Prostate gland (tissue), 2 donors: ENCODE measurements at regions not wholly inside any gene's neighbourhood (a gene's known extent, or its start where the extent isn't known, plus 50 kb on each side); places are given as distances from the start of the nearest gene placed in this dataset.

Source experiments
- POLR2A ChIP-seq: fragments of 450-650 bp; IDR thresholded peaks from one replicate; pipeline ENCODE4 v1.6.1; 2016; ENCODE audit warnings: antibody characterized with exemption, mild to moderate bottlenecking
- POLR2AphosphoS5 ChIP-seq: sonication (generic); formaldehyde crosslinking; IDR thresholded peaks from one replicate; pipeline ENCODE4 v1.6.1; 2017; ENCODE audit warnings: antibody characterized with exemption
- TF ChIP-seq, protein P1 (sequence below), 4 experiments: fragments of 200-600 bp in 2 of 4; fragments of 450-650 bp in 2 of 4; sonication (generic) in 2 of 4; IDR thresholded peaks; 1 replicate in 3 of 4; 2 replicates in 1 of 4; pipeline ENCODE4 v1.5.1; 2016 to 2019; ENCODE audit warnings: antibody characterized with exemption in 4 of 4, mild to moderate bottlenecking in 2 of 4, moderate library complexity in 2 of 4

DNA sequence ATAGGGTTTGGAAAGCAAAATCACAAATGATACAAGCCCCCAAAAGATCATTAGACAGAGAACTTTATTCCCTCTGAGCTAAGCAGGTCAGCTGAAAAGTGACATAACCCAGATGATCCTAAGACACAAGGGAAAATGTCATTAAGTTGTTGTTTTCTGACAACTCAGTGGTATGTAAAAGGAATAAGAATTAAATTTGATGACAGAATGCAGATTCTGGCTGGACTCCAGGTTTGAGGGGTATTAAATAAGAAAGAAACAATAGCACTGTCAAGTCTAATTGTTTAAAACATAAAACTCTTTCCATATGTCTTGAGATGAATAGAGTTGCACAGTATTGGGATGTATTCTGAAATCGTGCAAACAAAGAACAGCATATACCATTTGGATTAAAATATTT lies 429.9 kb downstream of the CAAP1 start:
- TF ChIP-seq, protein P1, sequence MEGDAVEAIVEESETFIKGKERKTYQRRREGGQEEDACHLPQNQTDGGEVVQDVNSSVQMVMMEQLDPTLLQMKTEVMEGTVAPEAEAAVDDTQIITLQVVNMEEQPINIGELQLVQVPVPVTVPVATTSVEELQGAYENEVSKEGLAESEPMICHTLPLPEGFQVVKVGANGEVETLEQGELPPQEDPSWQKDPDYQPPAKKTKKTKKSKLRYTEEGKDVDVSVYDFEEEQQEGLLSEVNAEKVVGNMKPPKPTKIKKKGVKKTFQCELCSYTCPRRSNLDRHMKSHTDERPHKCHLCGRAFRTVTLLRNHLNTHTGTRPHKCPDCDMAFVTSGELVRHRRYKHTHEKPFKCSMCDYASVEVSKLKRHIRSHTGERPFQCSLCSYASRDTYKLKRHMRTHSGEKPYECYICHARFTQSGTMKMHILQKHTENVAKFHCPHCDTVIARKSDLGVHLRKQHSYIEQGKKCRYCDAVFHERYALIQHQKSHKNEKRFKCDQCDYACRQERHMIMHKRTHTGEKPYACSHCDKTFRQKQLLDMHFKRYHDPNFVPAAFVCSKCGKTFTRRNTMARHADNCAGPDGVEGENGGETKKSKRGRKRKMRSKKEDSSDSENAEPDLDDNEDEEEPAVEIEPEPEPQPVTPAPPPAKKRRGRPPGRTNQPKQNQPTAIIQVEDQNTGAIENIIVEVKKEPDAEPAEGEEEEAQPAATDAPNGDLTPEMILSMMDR (IDR thresholded peaks at IDR 0.05), result no peak
- TF ChIP-seq POLR2A, result no peak
- TF ChIP-seq POLR2AphosphoS5, result no peak
